ENCODE measurements at regions not wholly inside any gene's neighbourhood (a gene's known extent, or its start where the extent isn't known, plus 50 kb on each side); places are given as distances from the start of the nearest gene placed in this dataset.

GRCh38 chr16:80046261-80046660 lies 445.7 kb upstream of the MAF start:
- no peak for TF ChIP-seq CTCF (IDR thresholded peaks at IDR 0.05)
- TF ChIP-seq POLR2A (IDR thresholded peaks at IDR 0.05) = no peak
- no peak for TF ChIP-seq POLR2AphosphoS5 (IDR thresholded peaks at IDR 0.05)
